GM21737 (cell line): ENCODE measurements at regions not wholly inside any gene's neighbourhood (a gene's known extent, or its start where the extent isn't known, plus 50 kb on each side); places are given as distances from the start of the nearest gene placed in this dataset.

Experiments
- ATAC-seq: cut with Tn5 transposase; IDR thresholded peaks from one replicate; pipeline ENCODE4 v1.9.1; 2021; ENCODE audit warnings: mild to moderate bottlenecking, moderate library complexity; ENCODE audit not compliant: unreplicated experiment

DNA sequence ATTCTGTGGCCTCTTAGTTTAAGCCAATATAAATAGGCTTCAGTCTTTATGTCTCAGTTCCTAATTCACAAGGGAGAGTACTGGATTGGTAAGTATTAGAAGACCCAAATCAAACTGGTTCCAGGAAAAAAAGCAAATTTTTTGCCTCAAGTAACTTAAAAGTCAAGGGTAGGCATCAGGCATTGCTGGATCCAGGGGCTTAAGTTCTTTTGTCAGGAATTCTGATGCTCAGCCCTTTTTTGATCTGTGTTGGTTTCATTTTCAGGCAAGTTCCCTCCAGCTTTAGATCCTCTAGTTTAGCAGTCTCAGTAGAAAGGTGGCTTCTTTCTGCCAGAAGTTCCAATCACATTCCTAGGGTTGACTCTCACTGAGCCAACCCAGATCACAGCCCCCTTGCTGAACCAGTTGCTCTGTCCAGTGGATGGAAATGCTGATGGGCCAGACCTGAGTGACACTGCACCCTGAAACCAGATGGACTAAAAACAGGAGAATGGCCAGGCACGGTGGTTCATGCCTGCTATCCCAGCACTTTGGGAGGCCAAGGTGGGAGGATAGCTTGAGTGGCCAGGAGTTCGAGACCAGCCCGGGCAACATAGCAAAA, 253.5 kb downstream of the SHQ1 start:
- no peak for ATAC-seq

DNA sequence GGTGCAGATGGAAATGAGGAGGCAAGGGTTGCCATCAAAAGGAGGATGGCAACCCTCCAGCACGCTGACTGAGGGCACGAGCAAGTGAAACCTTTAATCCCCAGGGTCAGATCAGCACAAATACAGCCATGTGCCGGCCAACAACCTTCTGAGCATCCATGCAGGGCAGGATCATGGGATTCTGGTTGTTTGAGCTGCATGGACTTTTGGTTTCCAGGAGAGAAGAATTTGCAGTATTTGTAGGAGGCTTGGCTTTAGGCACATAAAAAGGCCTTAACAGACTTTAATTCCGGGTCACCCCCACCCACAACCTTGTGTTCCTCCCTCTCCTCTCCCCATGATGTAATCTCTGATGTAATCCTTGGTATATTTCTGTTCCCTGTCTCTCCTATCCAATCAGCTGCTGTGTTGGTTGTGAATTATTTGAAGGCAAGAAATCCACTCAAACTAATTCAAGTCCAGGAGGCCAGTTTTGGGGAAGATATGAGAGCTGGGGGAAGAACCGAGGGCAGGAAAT, 254.3 kb downstream of the SHQ1 start:
- no peak for ATAC-seq

DNA sequence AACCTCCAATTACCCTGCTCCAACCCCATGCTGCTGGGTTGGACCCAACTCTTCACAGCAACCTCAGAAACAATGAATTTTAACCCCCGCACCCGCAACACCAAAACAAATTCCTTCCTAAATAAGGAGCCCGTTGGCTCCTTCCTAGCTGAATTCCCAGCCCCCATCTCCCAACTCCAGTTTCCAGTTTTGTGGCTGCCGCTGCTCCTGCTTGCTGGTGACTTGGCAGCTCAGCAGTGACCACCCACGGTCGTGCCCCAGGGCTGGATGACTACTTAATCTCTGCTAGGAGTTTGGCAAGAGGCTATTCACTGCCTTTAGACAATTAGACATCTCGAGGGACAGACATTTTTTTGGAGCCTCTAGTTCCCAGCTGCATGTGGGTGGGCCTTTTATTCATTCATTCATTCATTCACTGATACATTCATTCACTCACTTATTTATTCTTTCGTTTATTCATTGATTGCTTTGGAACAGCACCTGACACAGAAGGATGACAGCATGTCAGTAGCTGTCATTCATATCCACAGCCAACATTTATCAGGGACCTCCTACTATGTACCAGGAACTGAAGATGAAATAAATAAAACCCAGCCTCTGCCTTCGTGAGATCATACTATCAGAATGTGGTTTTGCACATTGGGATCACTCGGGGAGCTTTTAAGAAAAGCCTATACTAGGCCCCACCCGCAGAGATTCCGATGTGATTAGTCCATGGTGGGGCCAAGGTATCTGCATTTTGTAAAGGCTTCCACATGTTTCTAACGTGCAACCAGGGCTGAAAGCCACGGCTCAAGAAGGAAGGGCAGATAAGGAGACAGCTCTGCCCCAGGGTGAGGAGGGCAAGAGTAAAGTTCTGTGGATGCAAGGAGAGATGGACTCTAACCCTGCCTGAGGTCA, 256.5 kb downstream of the SHQ1 start:
- no peak for ATAC-seq

DNA sequence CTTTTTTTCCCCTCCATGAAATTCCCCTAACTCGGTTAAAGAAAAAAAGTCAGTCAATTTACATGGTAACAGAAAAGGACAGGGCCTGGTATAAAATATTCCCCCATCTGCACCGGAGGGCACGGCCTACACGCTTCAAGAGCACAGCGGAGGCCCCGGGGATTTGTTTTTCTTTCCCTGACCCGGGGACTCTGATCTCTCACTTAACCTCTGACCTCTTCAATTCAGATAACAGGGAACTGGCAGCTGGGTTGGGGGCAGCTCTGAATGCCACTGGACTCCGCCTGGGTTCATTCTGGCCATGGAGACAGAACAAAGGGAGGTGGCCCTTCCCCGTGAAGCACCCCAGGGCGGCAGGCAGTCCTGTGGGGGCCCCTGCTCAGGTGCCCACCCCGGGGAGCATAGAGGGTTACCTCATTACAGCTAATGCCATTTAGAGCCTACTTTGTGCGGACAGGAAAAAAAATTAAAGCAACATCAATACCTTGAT, 257.5 kb downstream of the SHQ1 start:
- no peak for ATAC-seq

DNA sequence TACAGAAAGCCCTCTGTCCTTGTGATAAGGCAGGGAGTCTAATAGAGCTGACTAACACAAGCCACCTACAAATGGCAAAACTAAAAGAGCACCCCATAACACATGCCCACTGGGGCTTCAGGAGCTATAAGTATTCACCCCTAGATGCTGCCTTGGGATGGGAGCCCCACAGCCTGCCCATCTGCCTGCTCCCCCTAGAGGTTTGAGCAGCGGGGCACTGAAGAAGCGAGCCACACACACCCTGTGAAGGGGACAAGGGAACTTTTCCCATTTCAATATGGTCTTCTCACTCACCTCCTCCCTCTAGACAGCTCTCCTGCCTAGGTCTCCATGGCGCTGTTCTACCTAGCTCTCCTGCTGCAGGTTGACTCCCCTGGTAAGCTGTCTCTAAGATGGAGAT, 261.0 kb downstream of the SHQ1 start:
- ATAC-seq: no peak

GRCh38 chr3:72586694-72587093, 261.6 kb downstream of the SHQ1 start:
- ATAC-seq: no peak

DNA sequence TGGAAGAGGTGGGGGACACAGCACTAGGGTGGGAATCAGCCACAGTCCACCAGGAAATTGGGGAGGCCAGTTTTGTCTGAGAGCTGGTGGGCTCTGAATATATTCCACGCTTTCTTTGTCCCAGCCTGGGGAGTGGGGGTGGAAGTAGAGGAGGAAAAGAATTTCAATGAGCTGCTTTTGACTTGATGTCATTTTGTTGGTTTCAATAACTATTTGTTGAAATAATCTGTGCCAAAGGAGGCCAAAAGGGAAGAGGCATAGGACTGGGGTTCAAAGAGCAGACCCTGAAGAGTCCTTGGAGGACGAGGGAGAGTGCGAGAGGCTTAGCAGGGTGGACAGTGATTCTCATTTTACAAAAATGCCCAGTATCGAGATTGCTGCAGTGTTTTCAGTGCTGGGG, 262.3 kb downstream of the SHQ1 start:
- no peak for ATAC-seq

DNA sequence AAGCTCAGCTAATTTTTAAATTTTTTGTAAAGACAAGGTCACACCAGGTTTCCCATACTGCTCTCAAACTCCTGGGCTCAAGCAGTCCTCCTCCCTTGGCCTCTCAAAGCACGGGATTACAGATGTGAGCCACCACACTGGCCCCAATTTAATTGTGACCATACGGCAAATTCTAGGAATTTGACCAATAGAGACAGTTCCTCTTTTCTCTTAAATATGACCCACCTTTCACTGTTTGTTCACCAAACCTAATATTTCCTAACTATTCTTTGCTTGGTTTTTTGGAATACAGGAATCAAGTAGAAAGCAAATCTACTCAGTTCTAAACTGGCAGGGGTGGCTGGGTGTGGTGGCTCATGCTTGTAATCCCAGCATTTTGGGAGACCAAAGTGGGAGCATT, 264.0 kb downstream of the SHQ1 start:
- ATAC-seq: no peak

DNA sequence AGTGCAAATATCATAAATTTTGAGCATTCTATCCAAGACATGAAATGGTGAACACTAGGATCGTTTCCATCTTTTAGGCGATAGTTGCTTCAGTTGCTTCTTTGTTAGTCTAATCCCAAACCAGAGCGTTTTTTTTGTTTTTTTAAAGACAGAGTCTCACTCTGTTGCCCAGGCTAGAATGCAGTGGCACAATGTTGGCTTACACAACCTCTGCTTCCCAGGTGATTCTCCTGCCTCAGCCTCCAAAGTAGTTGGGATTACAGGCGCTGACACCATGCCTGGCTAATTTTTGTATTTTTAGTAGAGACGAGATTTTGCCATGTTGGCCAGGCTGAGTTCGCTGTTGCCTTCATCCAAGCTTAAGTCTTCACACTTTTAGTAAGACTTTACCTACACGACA, 265.3 kb downstream of the SHQ1 start:
- ATAC-seq: no peak

DNA sequence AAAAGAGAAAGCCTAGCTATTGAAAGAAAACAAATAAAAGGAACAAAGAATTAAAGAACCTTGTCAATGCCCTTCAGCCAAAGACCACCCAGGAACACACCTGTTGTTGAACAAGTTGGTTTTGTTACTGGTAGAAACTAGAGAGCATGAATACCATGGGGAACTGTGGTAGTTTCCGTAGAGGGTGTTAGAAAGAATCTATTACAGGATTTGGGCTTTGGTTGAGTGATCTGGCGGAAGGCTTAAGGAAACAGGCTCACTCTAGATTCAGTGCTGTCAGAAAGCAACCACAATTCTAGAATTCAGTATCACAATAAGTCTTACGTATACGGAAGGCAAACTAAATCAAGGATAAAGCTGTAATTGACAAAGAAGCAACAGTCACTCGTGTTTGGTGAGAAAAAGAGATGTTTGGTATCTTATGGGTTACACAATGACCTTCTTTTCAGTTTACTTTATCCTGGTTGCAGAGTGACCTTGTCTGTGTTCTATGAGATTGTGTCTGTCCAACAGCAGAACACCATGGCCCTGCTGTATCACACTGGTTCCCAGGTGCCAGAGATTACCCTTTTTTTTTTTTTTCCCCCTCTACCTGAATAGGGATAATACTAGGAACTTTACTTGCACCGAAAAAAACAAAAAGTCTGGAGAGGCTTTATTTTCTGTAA, 265.9 kb downstream of the SHQ1 start:
- peak; percentile 91 for ATAC-seq

- no peak for ATAC-seq
Measured at GRCh38 chr3:72580900-72581299, 267.3 kb downstream of the SHQ1 start.

DNA sequence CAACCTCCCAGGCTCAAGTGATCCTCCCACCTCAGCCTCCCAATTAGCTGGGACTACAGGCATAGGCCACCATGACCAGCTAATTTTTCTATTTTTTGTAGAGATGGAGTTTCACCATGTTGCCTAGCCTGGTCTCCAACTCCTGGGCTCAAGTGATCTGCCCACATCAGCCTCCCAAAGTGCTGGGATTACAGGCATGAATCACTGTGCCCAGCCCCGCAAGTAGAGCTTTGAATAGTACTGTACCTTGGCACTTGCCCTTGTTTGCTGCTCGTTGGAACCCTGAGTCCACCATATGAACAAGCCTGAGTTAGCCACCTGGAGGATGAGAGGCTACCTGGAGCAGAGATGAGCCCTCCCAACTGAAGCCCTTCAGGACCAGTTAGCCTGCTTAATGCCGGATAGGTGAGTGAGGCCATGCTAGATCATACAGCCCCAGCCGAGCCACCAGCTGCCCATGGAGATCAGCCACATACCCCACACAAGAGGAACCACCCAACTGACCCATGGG, 267.9 kb downstream of the SHQ1 start:
- no peak for ATAC-seq

DNA sequence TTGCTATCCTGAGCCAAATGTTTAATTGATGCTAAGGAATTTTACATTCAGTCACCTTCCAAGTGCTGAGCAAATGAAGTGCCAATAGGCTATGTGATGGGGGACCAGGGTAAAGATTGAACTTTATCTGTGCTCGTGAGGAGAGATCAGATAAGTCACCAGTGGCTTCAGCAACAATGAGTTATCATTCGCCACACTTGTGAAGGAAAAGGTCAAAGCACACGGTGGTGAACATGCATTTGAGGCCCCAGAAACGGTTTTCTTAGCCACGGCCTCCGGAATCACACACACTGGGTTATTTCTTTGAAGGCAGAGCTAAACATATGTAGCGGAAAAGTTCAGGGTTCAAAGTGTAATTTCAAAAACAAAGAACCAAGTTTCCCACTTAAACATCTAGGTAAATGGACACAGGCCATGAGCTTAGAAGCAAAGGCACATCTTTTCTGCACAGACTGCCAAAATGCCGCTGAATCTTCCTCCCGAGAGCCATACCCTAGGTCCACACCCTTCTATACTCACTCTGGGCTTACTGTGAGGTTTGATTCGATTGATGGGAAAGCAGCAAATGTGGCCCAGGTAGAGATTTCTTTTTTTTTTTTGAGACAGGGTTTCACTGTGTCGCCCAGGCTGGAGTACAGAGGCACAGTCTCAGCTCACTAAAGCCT, 268.5 kb downstream of the SHQ1 start:
- no peak for ATAC-seq

- no peak for ATAC-seq
Measured at GRCh38 chr3:72579191-72579580, 269.1 kb downstream of the SHQ1 start.

DNA sequence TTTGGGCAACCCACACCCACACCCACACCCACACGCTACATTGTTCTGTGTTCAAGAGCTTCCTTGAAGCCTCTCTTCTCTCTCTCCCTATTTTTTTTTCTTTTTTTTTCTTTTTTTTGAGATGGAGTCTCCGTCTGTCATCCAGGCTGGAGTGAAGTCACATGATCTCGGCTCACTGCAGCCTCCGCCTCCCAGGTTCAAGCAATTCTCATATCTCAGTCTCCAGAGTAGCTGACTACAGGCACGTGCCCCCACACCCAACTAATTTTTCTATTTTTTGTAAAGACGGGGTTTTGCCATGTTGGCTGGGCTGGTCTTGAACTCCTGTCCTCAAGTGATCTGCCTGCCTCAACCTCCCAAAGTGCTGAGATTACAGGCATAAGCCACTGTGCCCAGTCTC, 271.1 kb downstream of the SHQ1 start:
- no peak for ATAC-seq

- ATAC-seq: no peak
Measured at GRCh38 chr3:72576563-72576962, 271.7 kb downstream of the SHQ1 start.

DNA sequence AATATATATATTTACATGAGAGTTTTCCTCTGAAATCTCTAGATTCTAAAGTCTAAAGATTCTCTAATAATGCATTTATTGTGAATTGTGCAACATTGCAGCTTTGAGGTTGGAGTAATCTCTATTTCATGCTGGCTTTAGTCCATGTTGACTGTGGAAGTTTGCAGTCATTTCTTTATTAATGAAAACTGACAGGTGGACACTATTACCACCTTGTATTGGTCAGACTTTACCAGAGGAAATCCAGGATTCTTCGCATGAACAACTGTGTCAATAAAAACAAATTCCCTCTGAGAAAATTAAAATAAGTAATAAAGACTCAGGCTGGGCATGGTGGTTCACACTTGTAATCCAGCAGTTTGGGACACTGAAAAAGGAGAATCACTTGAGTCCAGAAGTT, 274.1 kb downstream of the SHQ1 start:
- ATAC-seq: no peak

- no peak for ATAC-seq
Measured at GRCh38 chr3:72573051-72573450, 275.2 kb downstream of the SHQ1 start.

- ATAC-seq: no peak
Measured at GRCh38 chr3:72572489-72573007, 275.7 kb downstream of the SHQ1 start.

- ATAC-seq: no peak
Measured at GRCh38 chr3:72571638-72572114, 276.6 kb downstream of the SHQ1 start.
